ENCODE measurements at regions not wholly inside any gene's neighbourhood (a gene's known extent, or its start where the extent isn't known, plus 50 kb on each side); places are given as distances from the start of the nearest gene placed in this dataset.
A peak's percentile ranks its signal among the peaks of the same experiment; 100 is the strongest.

GRCh38 chr10:113407218-113407617, 145.6 kb upstream of the HABP2 start:
- ChIA-PET CTCF (no interaction called here), POLR2A (no interaction called here)
- no peak overlapping the region for H3K4me3 ChIP-seq (ENCODE audit: low read length)
- H3K9me3 ChIP-seq (ENCODE audit: low read length), result no peaks in the 10 kb centered on the region
- no peaks in the 10 kb centered on the region for H3K4me1 Mint-ChIP-seq
- no peaks in the 10 kb centered on the region for H3K4me1 ChIP-seq (ENCODE audit: insufficient read depth, low read length)
- no peaks in the 10 kb centered on the region for H3K36me3 ChIP-seq (ENCODE audit: insufficient read depth, low read length)
- no peaks in the 10 kb centered on the region for H3K36me3 Mint-ChIP-seq
- H3K27me3 Mint-ChIP-seq, result peaks cover 7 to 18% of the 10 kb centered on the region in 2 donors
- no peak overlapping the region for H3K4me3 Mint-ChIP-seq
- H3K9me3 Mint-ChIP-seq, result peaks cover 0 to 2% (median 0%) of the 10 kb centered on the region in 5 donors
- no peaks in the 10 kb centered on the region for H3K27me3 ChIP-seq (ENCODE audit: insufficient read depth, low read length, poor library complexity, severe bottlenecking)
- no peak overlapping the region for H3K27ac Mint-ChIP-seq
- H3K27ac ChIP-seq (ENCODE audit: low read depth, low read length), result no peak overlapping the region
- no peak for DNase-seq

DNA sequence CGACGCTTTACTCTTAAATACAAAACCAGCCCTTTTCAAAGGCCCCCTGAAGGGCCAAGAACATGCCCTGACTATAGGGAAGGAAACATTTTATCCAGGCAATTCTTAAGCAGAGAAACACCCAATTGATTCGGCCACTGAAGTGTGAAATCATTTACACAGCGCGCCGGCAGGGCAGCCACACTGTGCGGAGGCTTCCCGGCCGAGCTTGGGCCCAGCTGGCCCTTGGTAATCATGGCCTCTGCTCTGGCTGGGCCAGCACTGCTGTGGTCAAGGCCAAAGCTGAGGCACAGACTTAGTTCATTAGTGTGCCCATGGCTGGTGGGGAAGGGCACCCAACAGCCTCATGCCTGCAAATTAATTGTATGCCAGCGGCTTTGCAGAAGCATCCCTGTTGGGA, 143.7 kb upstream of the HABP2 start:
- no peak overlapping the region for H3K4me3 Mint-ChIP-seq
- POLR2A ChIA-PET, result no interaction called here
- no peak overlapping the region for H3K4me3 ChIP-seq (ENCODE audit: low read length)

DNA sequence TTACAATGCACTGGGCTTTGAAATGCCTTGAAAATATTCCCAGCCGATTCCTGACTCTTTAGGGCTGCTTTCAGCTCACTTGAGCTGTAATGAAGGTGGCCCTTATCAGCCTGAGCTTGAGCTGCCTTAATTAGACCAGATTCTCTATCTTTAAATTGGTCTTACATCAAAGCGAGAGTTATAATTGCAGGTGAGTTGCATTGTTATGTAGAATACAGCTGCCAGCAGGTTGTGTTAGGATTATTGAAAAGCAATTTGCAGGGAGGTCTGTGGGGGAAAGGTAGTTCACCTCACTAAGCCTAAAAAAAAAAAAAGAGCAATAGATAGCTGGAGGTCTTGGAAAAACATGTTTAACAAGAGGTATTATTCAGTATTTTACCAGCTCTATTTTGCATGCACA, 142.2 kb upstream of the HABP2 start:
- H3K9me3 ChIP-seq (ENCODE audit: low read length), result no peaks in the 10 kb centered on the region
- H3K36me3 ChIP-seq (ENCODE audit: insufficient read depth, low read length), result no peaks in the 10 kb centered on the region
- H3K27me3 ChIP-seq (ENCODE audit: insufficient read depth, low read length, poor library complexity, severe bottlenecking), result no peaks in the 10 kb centered on the region
- no peak for DNase-seq
- ChIA-PET POLR2A (no interaction called here), CTCF (no interaction called here)
- H3K4me1 ChIP-seq (ENCODE audit: insufficient read depth, low read length), result no peaks in the 10 kb centered on the region
- peaks cover 0 to 6% (median 3%) of the 10 kb centered on the region in 5 donors for H3K9me3 Mint-ChIP-seq
- no peak overlapping the region for H3K27ac Mint-ChIP-seq
- peaks cover 0 to 5% (median 0%) of the 10 kb centered on the region in 3 donors for H3K36me3 Mint-ChIP-seq
- no peak overlapping the region for H3K27ac ChIP-seq (ENCODE audit: low read depth, low read length)
- no peak overlapping the region for H3K4me3 Mint-ChIP-seq
- peaks cover 17 to 35% of the 10 kb centered on the region in 2 donors for H3K27me3 Mint-ChIP-seq
- no peaks in the 10 kb centered on the region for H3K4me1 Mint-ChIP-seq
- H3K4me3 ChIP-seq (ENCODE audit: low read length), result no peak overlapping the region

More for the DNA sequence above, 143.7 kb upstream of the HABP2 start:
- DNase-seq, result no peak
- CTCF ChIA-PET, result no interaction called here
- Mint-ChIP-seq H3K4me1 (no peaks in the 10 kb centered on the region), H3K27ac (no peak overlapping the region), H3K36me3 (no peaks in the 10 kb centered on the region), H3K9me3 (peaks cover 0 to 6% (median 3%) of the 10 kb centered on the region in 5 donors), H3K27me3 (peaks cover 5 to 24% of the 10 kb centered on the region in 2 donors)
- Histone ChIP-seq H3K4me1 (ENCODE audit: insufficient read depth, low read length) (no peaks in the 10 kb centered on the region), H3K27me3 (ENCODE audit: insufficient read depth, low read length, poor library complexity, severe bottlenecking) (no peaks in the 10 kb centered on the region), H3K27ac (ENCODE audit: low read depth, low read length) (no peak overlapping the region), H3K9me3 (ENCODE audit: low read length) (no peaks in the 10 kb centered on the region), H3K36me3 (ENCODE audit: insufficient read depth, low read length) (no peaks in the 10 kb centered on the region)

DNA sequence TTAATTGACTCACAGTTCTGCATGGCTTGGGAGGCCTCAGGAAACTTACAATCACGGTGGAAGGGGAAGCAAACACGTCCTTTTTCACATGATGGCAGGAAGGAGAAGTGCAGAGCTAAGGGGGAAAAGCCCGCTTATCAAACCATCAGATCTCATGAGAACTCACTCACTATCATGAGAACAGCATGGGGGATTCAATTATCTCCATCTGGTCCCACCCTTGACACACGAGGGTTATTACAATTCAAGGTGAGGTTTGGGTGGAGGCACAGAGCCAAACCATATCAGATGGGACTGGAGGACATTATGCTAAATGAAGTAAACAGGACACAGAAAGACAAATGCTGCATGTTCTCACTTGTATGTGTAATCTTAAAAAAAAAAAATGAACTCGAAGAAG, 141.4 kb upstream of the HABP2 start:
- Mint-ChIP-seq H3K27me3 (peaks cover 16 to 42% of the 10 kb centered on the region in 2 donors), H3K4me3 (no peak overlapping the region), H3K4me1 (no peaks in the 10 kb centered on the region), H3K27ac (no peak overlapping the region), H3K9me3 (peaks cover 0 to 6% (median 3%) of the 10 kb centered on the region in 5 donors), H3K36me3 (peaks cover 0 to 10% (median 0%) of the 10 kb centered on the region in 3 donors)
- ChIA-PET CTCF (no interaction called here), POLR2A (no interaction called here)
- Histone ChIP-seq H3K4me1 (ENCODE audit: insufficient read depth, low read length) (no peaks in the 10 kb centered on the region), H3K36me3 (ENCODE audit: insufficient read depth, low read length) (no peaks in the 10 kb centered on the region), H3K27me3 (ENCODE audit: insufficient read depth, low read length, poor library complexity, severe bottlenecking) (no peaks in the 10 kb centered on the region), H3K9me3 (ENCODE audit: low read length) (no peaks in the 10 kb centered on the region), H3K27ac (ENCODE audit: low read depth, low read length) (no peak overlapping the region), H3K4me3 (ENCODE audit: low read length) (no peak overlapping the region)
- DNase-seq, result no peak

DNA sequence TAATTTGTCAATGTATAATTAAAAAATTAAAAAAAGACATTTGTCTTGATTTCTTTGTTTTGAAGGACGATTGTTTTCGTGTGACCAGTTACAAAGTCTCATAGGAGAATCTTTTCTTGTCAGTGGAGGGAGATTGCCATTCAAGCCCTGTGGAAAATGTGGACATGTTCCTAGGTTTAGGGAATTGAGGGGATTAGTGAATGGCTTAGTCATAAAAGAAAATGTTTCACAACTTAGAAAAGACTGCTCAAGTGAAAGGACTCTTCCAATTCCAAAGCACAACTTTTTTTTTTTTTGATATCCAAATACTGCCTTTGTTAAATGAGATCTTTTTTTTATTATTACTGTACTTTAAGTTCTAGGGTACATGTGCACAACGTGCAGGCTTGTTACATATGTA, 140.7 kb upstream of the HABP2 start:
- DNase-seq, result no peak
- ChIA-PET CTCF (no interaction called here), POLR2A (no interaction called here)
- Mint-ChIP-seq H3K36me3 (peaks cover 0 to 13% (median 0%) of the 10 kb centered on the region in 3 donors), H3K27me3 (peaks cover 19 to 45% of the 10 kb centered on the region in 2 donors), H3K4me1 (no peaks in the 10 kb centered on the region), H3K27ac (no peak overlapping the region), H3K9me3 (peaks cover 0 to 6% (median 3%) of the 10 kb centered on the region in 5 donors), H3K4me3 (no peak overlapping the region)
- H3K36me3 ChIP-seq (ENCODE audit: insufficient read depth, low read length), result no peaks in the 10 kb centered on the region
- no peaks in the 10 kb centered on the region for H3K9me3 ChIP-seq (ENCODE audit: low read length)
- no peaks in the 10 kb centered on the region for H3K27me3 ChIP-seq (ENCODE audit: insufficient read depth, low read length, poor library complexity, severe bottlenecking)
- no peaks in the 10 kb centered on the region for H3K4me1 ChIP-seq (ENCODE audit: insufficient read depth, low read length)
- no peak overlapping the region for H3K4me3 ChIP-seq (ENCODE audit: low read length)
- no peak overlapping the region for H3K27ac ChIP-seq (ENCODE audit: low read depth, low read length)

GRCh38 chr10:113414543-113414942, 138.3 kb upstream of the HABP2 start:
- H3K27ac Mint-ChIP-seq, result peak overlapping the region in 1 of 8 donors; percentile 7
- H3K27me3 ChIP-seq (ENCODE audit: insufficient read depth, low read length, poor library complexity, severe bottlenecking), result no peaks in the 10 kb centered on the region
- no peaks in the 10 kb centered on the region for H3K9me3 ChIP-seq (ENCODE audit: low read length)
- H3K4me3 ChIP-seq (ENCODE audit: low read length), result no peak overlapping the region
- peaks cover 0 to 14% (median 3%) of the 10 kb centered on the region in 5 donors for H3K9me3 Mint-ChIP-seq
- no peaks in the 10 kb centered on the region for H3K4me1 Mint-ChIP-seq
- CTCF ChIA-PET, result no interaction called here
- POLR2A ChIA-PET, result no interaction called here
- H3K36me3 Mint-ChIP-seq, result peaks cover 0 to 13% (median 0%) of the 10 kb centered on the region in 3 donors
- no peaks in the 10 kb centered on the region for H3K4me1 ChIP-seq (ENCODE audit: insufficient read depth, low read length)
- no peak overlapping the region for H3K27ac ChIP-seq (ENCODE audit: low read depth, low read length)
- DNase-seq, result no peak
- no peak overlapping the region for H3K4me3 Mint-ChIP-seq
- peaks cover 27 to 48% of the 10 kb centered on the region in 2 donors for H3K27me3 Mint-ChIP-seq
- H3K36me3 ChIP-seq (ENCODE audit: insufficient read depth, low read length), result no peaks in the 10 kb centered on the region

GRCh38 chr10:113415246-113415645, 137.6 kb upstream of the HABP2 start:
- no peak for DNase-seq
- Histone ChIP-seq H3K4me3 (ENCODE audit: low read length) (no peak overlapping the region), H3K9me3 (ENCODE audit: low read length) (no peaks in the 10 kb centered on the region), H3K27ac (ENCODE audit: low read depth, low read length) (no peak overlapping the region), H3K36me3 (ENCODE audit: insufficient read depth, low read length) (no peaks in the 10 kb centered on the region), H3K27me3 (ENCODE audit: insufficient read depth, low read length, poor library complexity, severe bottlenecking) (no peaks in the 10 kb centered on the region), H3K4me1 (ENCODE audit: insufficient read depth, low read length) (no peaks in the 10 kb centered on the region)
- CTCF ChIA-PET, result no interaction called here
- POLR2A ChIA-PET, result no interaction called here
- Mint-ChIP-seq H3K4me3 (no peak overlapping the region), H3K9me3 (peaks cover 3 to 21% (median 7%) of the 10 kb centered on the region in 5 donors), H3K27ac (no peak overlapping the region), H3K27me3 (peaks cover 27 to 45% of the 10 kb centered on the region in 2 donors), H3K36me3 (peaks cover 0 to 13% (median 0%) of the 10 kb centered on the region in 3 donors), H3K4me1 (no peaks in the 10 kb centered on the region)

DNA sequence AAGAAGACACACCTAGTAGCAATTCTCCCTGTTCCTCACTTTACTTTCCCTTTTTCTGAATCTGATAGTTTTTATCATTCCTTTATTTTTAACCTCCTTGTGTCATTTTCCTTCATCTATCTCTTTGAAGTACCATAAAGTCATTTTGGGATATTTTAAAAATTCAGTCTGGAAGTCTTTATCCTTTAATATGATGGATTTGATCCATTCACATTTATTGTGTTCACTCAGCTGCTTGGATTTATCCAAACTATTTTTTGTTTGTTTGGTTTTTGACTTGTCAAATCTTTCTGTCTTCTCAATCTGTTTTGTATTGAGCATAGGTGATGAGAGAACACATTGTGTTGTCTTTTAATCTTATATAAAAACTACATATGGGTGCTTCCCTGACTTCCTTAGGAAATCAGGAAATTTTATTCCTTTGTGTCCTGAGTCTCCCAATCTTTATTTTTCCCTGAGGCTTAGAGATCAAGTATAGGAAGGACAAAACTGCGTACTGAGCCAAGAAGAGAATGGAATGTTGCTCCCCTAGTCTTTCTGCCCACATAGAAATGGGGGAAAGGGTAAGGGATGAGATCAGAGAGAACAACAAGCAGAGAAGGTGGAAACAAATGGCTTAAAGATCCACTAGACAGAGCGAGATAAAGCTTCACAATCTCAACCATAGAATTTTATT, 132.7 kb upstream of the HABP2 start:
- CTCF ChIA-PET, result no interaction called here
- H3K4me1 ChIP-seq (ENCODE audit: insufficient read depth, low read length), result no peaks in the 10 kb centered on the region
- no peak overlapping the region for H3K27ac ChIP-seq (ENCODE audit: low read depth, low read length)
- Mint-ChIP-seq H3K27me3 (peaks cover 26 to 43% of the 10 kb centered on the region in 2 donors), H3K4me3 (no peak overlapping the region), H3K27ac (no peak overlapping the region), H3K36me3 (peaks cover 0 to 12% (median 0%) of the 10 kb centered on the region in 3 donors), H3K9me3 (peaks cover 5 to 17% (median 8%) of the 10 kb centered on the region in 5 donors), H3K4me1 (no peaks in the 10 kb centered on the region)
- H3K27me3 ChIP-seq (ENCODE audit: insufficient read depth, low read length, poor library complexity, severe bottlenecking), result no peaks in the 10 kb centered on the region
- no peak for DNase-seq
- no peaks in the 10 kb centered on the region for H3K36me3 ChIP-seq (ENCODE audit: insufficient read depth, low read length)
- no peaks in the 10 kb centered on the region for H3K9me3 ChIP-seq (ENCODE audit: low read length)
- no peak overlapping the region for H3K4me3 ChIP-seq (ENCODE audit: low read length)
- POLR2A ChIA-PET, result no interaction called here
